ENCODE measurements at regions not wholly inside any gene's neighbourhood (a gene's known extent, or its start where the extent isn't known, plus 50 kb on each side); places are given as distances from the start of the nearest gene placed in this dataset.

- intact Hi-C loops (cut with DNase I): no loop called here
- Histone ChIP-seq H3K4me1 (peaks cover 11% of the 10 kb centered on the region), H3K4me3 (no peak overlapping the region), H3K27me3 (no peaks in the 10 kb centered on the region), H3K36me3 (no peaks in the 10 kb centered on the region), H3K27ac (no peak overlapping the region), H3K9me3 (no peaks in the 10 kb centered on the region)
- no peak for DNase-seq (ENCODE audit: extremely low spot score in 2 of 2)
- TF ChIP-seq POLR2AphosphoS5 (IDR thresholded peaks at IDR 0.05; ENCODE audit: insufficient read depth in 1 of 2, low read depth in 1 of 2) (no peak), POLR2A (IDR thresholded peaks at IDR 0.05) (no peak), CTCF (IDR thresholded peaks at IDR 0.05) (no peak)
These were observed 510.4 kb upstream of the ADAMTS5 start for GRCh38 chr21:27477296-27477695.

DNA sequence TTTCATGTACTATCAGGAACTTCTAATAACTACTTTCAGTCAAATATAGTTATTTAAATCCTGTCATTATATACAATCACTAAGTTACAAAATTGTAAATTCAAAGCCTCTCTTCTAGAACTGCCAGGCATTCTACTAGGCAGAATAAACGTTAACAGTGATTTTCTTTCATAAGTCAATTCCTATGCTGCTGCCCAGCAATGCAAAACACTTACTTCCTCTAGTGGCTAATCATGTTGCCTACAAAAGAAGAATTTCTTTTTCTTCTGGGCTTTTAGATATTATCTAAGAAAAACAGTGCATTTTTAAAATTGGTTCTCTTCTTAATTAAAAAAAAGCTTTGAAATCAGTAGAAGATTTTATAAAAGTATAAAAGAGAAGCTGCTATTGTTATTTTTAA is 509.8 kb upstream of the ADAMTS5 start:
- Histone ChIP-seq H3K4me1 (peaks cover 11% of the 10 kb centered on the region), H3K4me3 (no peak overlapping the region), H3K36me3 (no peaks in the 10 kb centered on the region), H3K9me3 (no peaks in the 10 kb centered on the region), H3K27me3 (no peaks in the 10 kb centered on the region), H3K27ac (no peak overlapping the region)
- intact Hi-C loops (cut with DNase I): no loop called here
- TF ChIP-seq CTCF (IDR thresholded peaks at IDR 0.05) (peak in 1 of 3 experiments; percentile 34), POLR2AphosphoS5 (IDR thresholded peaks at IDR 0.05; ENCODE audit: insufficient read depth in 1 of 2, low read depth in 1 of 2) (no peak), POLR2A (IDR thresholded peaks at IDR 0.05) (no peak)
- DNase-seq (ENCODE audit: extremely low spot score in 2 of 2): no peak

- Histone ChIP-seq H3K9me3 (no peaks in the 10 kb centered on the region), H3K36me3 (no peaks in the 10 kb centered on the region), H3K4me1 (peaks cover 11% of the 10 kb centered on the region), H3K4me3 (no peak overlapping the region), H3K27ac (no peak overlapping the region), H3K27me3 (no peaks in the 10 kb centered on the region)
- intact Hi-C loops (cut with DNase I): no loop called here
- TF ChIP-seq CTCF (IDR thresholded peaks at IDR 0.05): no peak
- no peak for TF ChIP-seq POLR2AphosphoS5 (IDR thresholded peaks at IDR 0.05; ENCODE audit: insufficient read depth in 1 of 2, low read depth in 1 of 2)
- no peak for TF ChIP-seq POLR2A (IDR thresholded peaks at IDR 0.05)
- no peak for DNase-seq (ENCODE audit: extremely low spot score in 2 of 2)
These were observed 508.6 kb upstream of the ADAMTS5 start for GRCh38 chr21:27475363-27475955.

DNA sequence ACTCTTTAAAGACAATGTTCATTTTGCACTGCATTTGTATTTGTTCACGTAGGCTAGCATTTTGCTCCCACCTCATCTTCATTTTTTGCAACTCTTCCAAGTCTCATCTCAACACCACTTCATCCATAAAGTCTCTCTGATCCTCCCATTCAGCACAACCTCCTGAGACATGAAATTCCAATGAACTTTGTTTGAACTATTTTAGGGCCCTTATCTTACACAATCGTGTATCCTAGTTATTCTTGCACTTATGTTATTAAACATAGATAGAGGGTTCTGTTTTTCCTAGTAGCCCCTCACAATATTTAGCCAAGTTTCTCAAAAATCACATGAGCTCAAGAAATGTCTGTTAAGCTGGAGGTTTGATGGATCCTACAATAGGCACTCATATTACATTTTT is 500.5 kb upstream of the ADAMTS5 start:
- Histone ChIP-seq H3K27me3 (no peaks in the 10 kb centered on the region), H3K4me3 (no peak overlapping the region), H3K4me1 (no peaks in the 10 kb centered on the region), H3K9me3 (no peaks in the 10 kb centered on the region), H3K27ac (no peak overlapping the region), H3K36me3 (no peaks in the 10 kb centered on the region)
- TF ChIP-seq POLR2AphosphoS5 (IDR thresholded peaks at IDR 0.05; ENCODE audit: insufficient read depth in 1 of 2, low read depth in 1 of 2) (no peak), POLR2A (IDR thresholded peaks at IDR 0.05) (no peak), CTCF (IDR thresholded peaks at IDR 0.05) (no peak)
- DNase-seq (ENCODE audit: extremely low spot score in 2 of 2): no peak
- intact Hi-C loops (cut with DNase I): no loop called here

DNA sequence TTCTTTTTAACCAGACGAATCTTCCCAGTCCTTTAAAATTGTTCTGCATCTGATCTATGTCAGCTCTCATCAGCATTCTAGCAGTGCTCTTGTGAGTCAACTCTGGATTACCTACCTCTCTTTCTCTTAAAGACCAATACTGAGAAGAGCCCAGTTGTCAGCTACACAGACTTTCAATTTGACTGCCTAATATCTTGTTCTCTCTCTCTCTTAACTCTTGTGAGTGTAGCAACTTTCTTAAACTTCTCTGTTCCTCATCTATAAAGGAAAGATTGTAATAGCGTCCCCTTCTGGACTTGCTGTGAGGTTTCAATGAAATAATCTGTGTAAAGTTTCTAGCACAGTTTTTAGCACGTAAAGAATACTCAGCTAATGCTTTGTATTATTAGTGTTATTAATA is 499.3 kb upstream of the ADAMTS5 start:
- intact Hi-C loops (cut with DNase I): no loop called here
- H3K9me3 ChIP-seq: no peaks in the 10 kb centered on the region
- DNase-seq (ENCODE audit: extremely low spot score in 2 of 2): no peak
- TF ChIP-seq POLR2AphosphoS5 (IDR thresholded peaks at IDR 0.05; ENCODE audit: insufficient read depth in 1 of 2, low read depth in 1 of 2) (no peak), POLR2A (IDR thresholded peaks at IDR 0.05) (no peak), CTCF (IDR thresholded peaks at IDR 0.05) (no peak)
- no peaks in the 10 kb centered on the region for H3K36me3 ChIP-seq
- H3K4me1 ChIP-seq: no peaks in the 10 kb centered on the region
- no peaks in the 10 kb centered on the region for H3K27me3 ChIP-seq
- no peak overlapping the region for H3K27ac ChIP-seq
- H3K4me3 ChIP-seq: no peak overlapping the region

Measured in vagina (tissue), 2 donors.